ENCODE measurements at regions not wholly inside any gene's neighbourhood (a gene's known extent, or its start where the extent isn't known, plus 50 kb on each side); places are given as distances from the start of the nearest gene placed in this dataset.

GRCh38 chr5:171520300-171521174 is 101.1 kb downstream of the FGF18 start:
- Histone ChIP-seq H3K36me3 (no peaks in the 10 kb centered on the region), H3K4me1 (ENCODE audit: insufficient read depth) (peaks cover 14% of the 10 kb centered on the region), H3K4me3 (no peak overlapping the region), H3K27ac (peak overlapping the region in 1 of 2 donors; percentile 52), H3K27me3 (no peaks in the 10 kb centered on the region), H3K9me3 (no peaks in the 10 kb centered on the region)
- DNase-seq: peak in 3 of 5 donors; percentile 25 to 57 (median 25)
- 47 to 62% (median 59%) methylated on average over 17 to 20 of the region's 20 CpGs for WGBS, 3 donors
- intact Hi-C loops (cut with DNase I): no loop called here
- TF ChIP-seq EP300 (IDR thresholded peaks at IDR 0.05) (no peak), POLR2A (IDR thresholded peaks at IDR 0.05) (no peak), CTCF (IDR thresholded peaks at IDR 0.05) (no peak)

GRCh38 chr5:171521219-171521633 is 101.8 kb downstream of the FGF18 start:
- no peak overlapping the region for H3K27ac ChIP-seq
- intact Hi-C loops (cut with DNase I): no loop called here
- TF ChIP-seq CTCF (IDR thresholded peaks at IDR 0.05): no peak
- WGBS, 3 donors: 3 to 11% (median 5%) methylated on average over 1 of the region's 1 CpG
- H3K4me3 ChIP-seq: no peak overlapping the region
- H3K9me3 ChIP-seq: no peaks in the 10 kb centered on the region
- peak; percentile 28 to 62 (median 42) for DNase-seq
- no peaks in the 10 kb centered on the region for H3K27me3 ChIP-seq
- H3K36me3 ChIP-seq: no peaks in the 10 kb centered on the region
- peaks cover 14% of the 10 kb centered on the region for H3K4me1 ChIP-seq (ENCODE audit: insufficient read depth)

GRCh38 chr5:171521679-171522078 is 102.2 kb downstream of the FGF18 start:
- no peaks in the 10 kb centered on the region for H3K9me3 ChIP-seq
- no peaks in the 10 kb centered on the region for H3K36me3 ChIP-seq
- no peak overlapping the region for H3K4me3 ChIP-seq
- DNase-seq: no peak
- H3K4me1 ChIP-seq (ENCODE audit: insufficient read depth): peaks cover 14% of the 10 kb centered on the region
- H3K27me3 ChIP-seq: no peaks in the 10 kb centered on the region
- intact Hi-C loops (cut with DNase I): no loop called here
- TF ChIP-seq POLR2A (IDR thresholded peaks at IDR 0.05) (no peak), CTCF (IDR thresholded peaks at IDR 0.05) (no peak), EP300 (IDR thresholded peaks at IDR 0.05) (no peak)
- H3K27ac ChIP-seq: no peak overlapping the region
- 71 to 84% (median 71%) methylated on average over 3 of the region's 3 CpGs for WGBS, 3 donors

- TF ChIP-seq CTCF (IDR thresholded peaks at IDR 0.05): no peak
- TF ChIP-seq POLR2A (IDR thresholded peaks at IDR 0.05): no peak
- no peak for TF ChIP-seq EP300 (IDR thresholded peaks at IDR 0.05)
- peaks cover 14% of the 10 kb centered on the region for H3K4me1 ChIP-seq (ENCODE audit: insufficient read depth)
Observed at GRCh38 chr5:171523781-171524180, 104.3 kb downstream of the FGF18 start.

More at GRCh38 chr5:171523781-171524180, 104.3 kb downstream of the FGF18 start:
- WGBS, 3 donors: 94 to 95% (median 94%) methylated on average over 6 of the region's 6 CpGs
- Histone ChIP-seq H3K36me3 (no peaks in the 10 kb centered on the region), H3K9me3 (no peaks in the 10 kb centered on the region), H3K4me3 (no peak overlapping the region), H3K27ac (peak overlapping the region in 1 of 2 donors; percentile 57), H3K27me3 (no peaks in the 10 kb centered on the region)
- DNase-seq: no peak
- intact Hi-C loops (cut with DNase I): no loop called here

Measured in ovary (tissue), 7 donors.